ENCODE measurements at regions not wholly inside any gene's neighbourhood (a gene's known extent, or its start where the extent isn't known, plus 50 kb on each side); places are given as distances from the start of the nearest gene placed in this dataset.

GRCh38 chr20:10861619-10862018 lies 187.8 kb upstream of the JAG1 start:
- TF ChIP-seq TAF1 (IDR thresholded peaks at IDR 0.05; ENCODE audit: low read depth) (no peak), EZH2 (IDR thresholded peaks at IDR 0.05; ENCODE audit: borderline replicate concordance, insufficient read depth, low read length, poor library complexity, severe bottlenecking) (no peak), POLR2AphosphoS5 (IDR thresholded peaks at IDR 0.05) (no peak), CTCF (IDR thresholded peaks at IDR 0.05; ENCODE audit: poor library complexity, severe bottlenecking) (no peak), EP300 (conservative IDR thresholded peaks at IDR 0.05; ENCODE audit: poor library complexity, severe bottlenecking) (no peak), MXI1 (conservative IDR thresholded peaks at IDR 0.05; ENCODE audit: poor library complexity, severe bottlenecking) (no peak), SMC3 (conservative IDR thresholded peaks at IDR 0.05; ENCODE audit: poor library complexity) (no peak), REST (IDR thresholded peaks at IDR 0.05; ENCODE audit: borderline replicate concordance) (no peak), RAD21 (conservative IDR thresholded peaks at IDR 0.05) (no peak)
- Histone ChIP-seq H2AFZ (ENCODE audit: low read depth, low read length) (no peak overlapping the region), H3F3A (ENCODE audit: insufficient read depth, low read length, poor library complexity, severe bottlenecking) (no peaks in the 10 kb centered on the region), H4K20me1 (ENCODE audit: insufficient read depth) (no peaks in the 10 kb centered on the region), H3K9me2 (ENCODE audit: insufficient read depth, low read length) (no peaks in the 10 kb centered on the region), H3K4me3 (ENCODE audit: low read length) (no peak overlapping the region), H3K4me2 (ENCODE audit: low read length) (no peak overlapping the region), H3K9ac (ENCODE audit: low read length) (no peak overlapping the region), H3K9me3 (ENCODE audit: low read length) (no peaks in the 10 kb centered on the region), H3K36me3 (ENCODE audit: insufficient read depth, low read length) (no peaks in the 10 kb centered on the region), H3K27ac (ENCODE audit: low read length) (no peak overlapping the region), H3K27me3 (ENCODE audit: insufficient read depth, low read depth, low read length) (no peaks in the 10 kb centered on the region), H3K79me2 (replicated peaks; ENCODE audit: insufficient read depth, low read length) (no peaks in the 10 kb centered on the region)

GRCh38 chr20:10863337-10864060 lies 189.7 kb upstream of the JAG1 start:
- H3K9ac ChIP-seq (ENCODE audit: low read length) = no peak overlapping the region
- H3K9me2 ChIP-seq (ENCODE audit: insufficient read depth, low read length) = no peaks in the 10 kb centered on the region
- H3K27me3 ChIP-seq (ENCODE audit: insufficient read depth, low read depth, low read length) = no peaks in the 10 kb centered on the region
- no peaks in the 10 kb centered on the region for H3K36me3 ChIP-seq (ENCODE audit: insufficient read depth, low read length)
- H3K79me2 ChIP-seq (replicated peaks; ENCODE audit: insufficient read depth, low read length) = no peaks in the 10 kb centered on the region
- no peak overlapping the region for H3K4me2 ChIP-seq (ENCODE audit: low read length)
- H3K4me3 ChIP-seq (ENCODE audit: low read length) = no peak overlapping the region
- H2AFZ ChIP-seq (ENCODE audit: low read depth, low read length) = no peak overlapping the region
- H3K9me3 ChIP-seq (ENCODE audit: low read length) = no peaks in the 10 kb centered on the region
- H3F3A ChIP-seq (ENCODE audit: insufficient read depth, low read length, poor library complexity, severe bottlenecking) = no peaks in the 10 kb centered on the region
- TF ChIP-seq TAF1 (IDR thresholded peaks at IDR 0.05; ENCODE audit: low read depth) = no peak
- H4K20me1 ChIP-seq (ENCODE audit: insufficient read depth) = no peaks in the 10 kb centered on the region
- H3K27ac ChIP-seq (ENCODE audit: low read length) = no peak overlapping the region

Data from neural cell (in vitro differentiated cells).